RWPE2 (cell line): ENCODE measurements at regions not wholly inside any gene's neighbourhood (a gene's known extent, or its start where the extent isn't known, plus 50 kb on each side); places are given as distances from the start of the nearest gene placed in this dataset.

Experiments
- ATAC-seq: fragments of 200-7000 bp; cut with Tn5 transposase; 3 replicates; pipeline ENCODE4 v1.9.1; 2021; ENCODE audit warnings: low read depth
- DNase-seq: peaks from one replicate; pipeline ENCODE4 v3.0.0-alpha.2; 2020; ENCODE audit warnings: low spot score
- H3K27ac ChIP-seq: fragments of 450-650 bp; 2 replicates; pipeline ENCODE4 v1.5.1; 2017; ENCODE audit warnings: mild to moderate bottlenecking; ENCODE audit not compliant: poor library complexity, severe bottlenecking
- H3K27me3 ChIP-seq: fragments of 250-450 bp; sonication (Bioruptor Pico); 2 replicates; pipeline ENCODE4 v1.5.1; 2021; ENCODE audit warnings: mild to moderate bottlenecking, moderate library complexity; ENCODE audit not compliant: insufficient read depth, poor library complexity, severe bottlenecking
- H3K36me3 ChIP-seq: fragments of 250-450 bp; sonication (Bioruptor Pico); 2 replicates; pipeline ENCODE4 v1.5.1; 2020; ENCODE audit warnings: low read depth, mild to moderate bottlenecking, moderate library complexity
- H3K4me1 ChIP-seq: fragments of 250-450 bp; sonication (Bioruptor Pico); 2 replicates; pipeline ENCODE4 v1.5.1; 2021; ENCODE audit warnings: mild to moderate bottlenecking, moderate library complexity; ENCODE audit not compliant: insufficient read depth, poor library complexity, severe bottlenecking
- H3K4me3 ChIP-seq: fragments of 250-450 bp; sonication (Bioruptor Pico); 2 replicates; pipeline ENCODE4 v1.5.1; 2021; ENCODE audit warnings: mild to moderate bottlenecking, moderate library complexity; ENCODE audit not compliant: severe bottlenecking
- H3K9me3 ChIP-seq: fragments of 250-450 bp; sonication (Bioruptor Pico); 2 replicates; pipeline ENCODE4 v1.5.1; 2021; ENCODE audit warnings: mild to moderate bottlenecking, moderate library complexity; ENCODE audit not compliant: severe bottlenecking
- TF ChIP-seq, protein P1 (sequence below): fragments of 450-650 bp; IDR thresholded peaks from one replicate; pipeline ENCODE4 v1.5.1; 2017; ENCODE audit warnings: mild to moderate bottlenecking, moderate library complexity; ENCODE audit not compliant: poor library complexity, severe bottlenecking

DNA sequence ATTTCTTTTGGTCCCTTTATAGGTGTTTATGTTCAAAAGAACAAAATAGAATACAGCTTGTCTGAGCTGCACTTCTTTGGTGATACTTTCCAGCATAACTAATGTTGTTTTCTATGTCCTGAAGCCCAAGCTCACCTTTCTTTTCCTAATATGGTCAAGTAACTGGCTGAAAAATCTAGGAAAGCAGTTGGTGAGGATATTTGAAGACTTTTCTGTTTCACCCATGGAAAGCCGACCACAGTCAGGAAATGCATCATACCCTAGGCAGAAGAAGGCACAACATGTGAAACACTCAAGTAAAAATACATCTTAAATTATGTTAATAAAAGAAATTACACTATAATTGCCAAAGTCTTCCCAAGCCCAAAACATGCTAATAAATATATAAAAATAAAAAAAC, 337.0 kb downstream of the PDGFC start:
- H3K27me3 ChIP-seq, result no peaks in the 10 kb centered on the region

DNA sequence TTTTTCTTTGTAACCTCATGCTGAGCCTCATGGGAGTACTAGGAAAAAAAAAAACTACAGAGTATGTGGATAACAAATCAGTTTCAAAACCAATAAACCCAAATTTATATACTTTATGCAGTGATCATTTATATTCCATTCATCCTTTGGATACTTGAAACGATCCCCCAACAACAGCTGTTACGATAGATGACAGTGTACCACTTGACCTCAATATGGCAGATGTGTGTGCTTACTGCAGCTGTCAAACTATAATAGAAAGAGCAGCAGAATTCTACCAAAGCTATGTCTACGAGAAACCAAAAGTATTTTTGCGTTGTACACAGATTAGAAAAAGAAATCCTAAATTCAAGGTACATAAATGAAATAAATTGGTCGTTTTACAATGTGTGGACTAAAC, 337.8 kb downstream of the PDGFC start:
- no peak for DNase-seq
- ATAC-seq, result no peak
- TF ChIP-seq, protein P1, sequence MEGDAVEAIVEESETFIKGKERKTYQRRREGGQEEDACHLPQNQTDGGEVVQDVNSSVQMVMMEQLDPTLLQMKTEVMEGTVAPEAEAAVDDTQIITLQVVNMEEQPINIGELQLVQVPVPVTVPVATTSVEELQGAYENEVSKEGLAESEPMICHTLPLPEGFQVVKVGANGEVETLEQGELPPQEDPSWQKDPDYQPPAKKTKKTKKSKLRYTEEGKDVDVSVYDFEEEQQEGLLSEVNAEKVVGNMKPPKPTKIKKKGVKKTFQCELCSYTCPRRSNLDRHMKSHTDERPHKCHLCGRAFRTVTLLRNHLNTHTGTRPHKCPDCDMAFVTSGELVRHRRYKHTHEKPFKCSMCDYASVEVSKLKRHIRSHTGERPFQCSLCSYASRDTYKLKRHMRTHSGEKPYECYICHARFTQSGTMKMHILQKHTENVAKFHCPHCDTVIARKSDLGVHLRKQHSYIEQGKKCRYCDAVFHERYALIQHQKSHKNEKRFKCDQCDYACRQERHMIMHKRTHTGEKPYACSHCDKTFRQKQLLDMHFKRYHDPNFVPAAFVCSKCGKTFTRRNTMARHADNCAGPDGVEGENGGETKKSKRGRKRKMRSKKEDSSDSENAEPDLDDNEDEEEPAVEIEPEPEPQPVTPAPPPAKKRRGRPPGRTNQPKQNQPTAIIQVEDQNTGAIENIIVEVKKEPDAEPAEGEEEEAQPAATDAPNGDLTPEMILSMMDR, result no peak
- Histone ChIP-seq H3K9me3 (no peaks in the 10 kb centered on the region), H3K27ac (no peak overlapping the region), H3K4me1 (no peaks in the 10 kb centered on the region), H3K27me3 (no peaks in the 10 kb centered on the region), H3K36me3 (no peaks in the 10 kb centered on the region), H3K4me3 (no peak overlapping the region)

More for the DNA sequence above, 337.0 kb downstream of the PDGFC start:
- no peaks in the 10 kb centered on the region for H3K4me1 ChIP-seq
- no peak overlapping the region for H3K27ac ChIP-seq
- H3K36me3 ChIP-seq, result no peaks in the 10 kb centered on the region
- no peak overlapping the region for H3K4me3 ChIP-seq
- no peak for DNase-seq
- TF ChIP-seq, protein P1, result no peak
- H3K9me3 ChIP-seq, result no peaks in the 10 kb centered on the region
- no peak for ATAC-seq

DNA sequence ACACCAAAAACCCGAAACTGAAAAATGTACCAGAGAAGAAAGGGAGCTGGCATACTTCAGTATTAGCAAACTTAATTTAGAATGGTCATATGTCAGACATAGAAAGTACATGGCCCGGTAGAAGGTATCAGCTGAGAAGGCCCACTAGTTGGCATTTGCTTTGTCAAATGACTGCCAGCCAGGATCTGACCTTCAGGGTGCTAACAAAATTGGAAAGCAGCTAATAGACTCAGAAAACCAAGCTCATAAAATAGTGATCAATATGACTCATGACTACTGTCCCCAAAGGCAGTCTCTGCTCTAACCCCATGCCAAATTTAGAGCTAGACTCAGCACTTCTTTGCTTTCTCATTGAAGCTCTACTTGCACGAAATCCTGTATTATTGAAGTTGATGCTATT, 342.7 kb downstream of the PDGFC start:
- no peaks in the 10 kb centered on the region for H3K27me3 ChIP-seq
- ATAC-seq, result no peak
- no peak overlapping the region for H3K27ac ChIP-seq
- no peaks in the 10 kb centered on the region for H3K4me1 ChIP-seq
- TF ChIP-seq, protein P1, result no peak
- H3K36me3 ChIP-seq, result no peaks in the 10 kb centered on the region
- H3K4me3 ChIP-seq, result no peak overlapping the region
- H3K9me3 ChIP-seq, result no peaks in the 10 kb centered on the region
- DNase-seq, result no peak

DNA sequence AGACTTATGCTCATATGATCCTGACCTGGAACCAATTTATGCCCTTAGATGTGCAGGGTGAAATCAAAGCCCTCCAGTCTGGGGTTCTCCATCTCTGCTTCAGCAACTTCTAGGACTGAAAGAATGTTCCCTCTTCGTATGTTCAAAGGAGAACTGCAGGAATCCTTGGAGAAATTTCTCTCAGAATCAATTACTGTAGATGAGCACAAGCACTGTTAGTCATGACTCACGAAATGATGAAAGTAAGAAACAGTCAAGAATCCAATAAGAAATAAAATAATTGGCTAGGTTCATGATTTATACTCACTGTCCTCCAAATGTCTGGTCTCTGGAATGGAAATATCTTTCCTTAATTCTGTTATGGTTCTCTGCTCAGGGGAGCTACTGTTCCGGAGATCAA, 348.2 kb downstream of the PDGFC start:
- DNase-seq, result no peak
- no peak overlapping the region for H3K27ac ChIP-seq
- H3K36me3 ChIP-seq, result no peaks in the 10 kb centered on the region
- no peak for ATAC-seq
- H3K27me3 ChIP-seq, result no peaks in the 10 kb centered on the region
- H3K9me3 ChIP-seq, result no peaks in the 10 kb centered on the region
- H3K4me3 ChIP-seq, result no peak overlapping the region
- H3K4me1 ChIP-seq, result no peaks in the 10 kb centered on the region
- TF ChIP-seq, protein P1, result no peak

DNA sequence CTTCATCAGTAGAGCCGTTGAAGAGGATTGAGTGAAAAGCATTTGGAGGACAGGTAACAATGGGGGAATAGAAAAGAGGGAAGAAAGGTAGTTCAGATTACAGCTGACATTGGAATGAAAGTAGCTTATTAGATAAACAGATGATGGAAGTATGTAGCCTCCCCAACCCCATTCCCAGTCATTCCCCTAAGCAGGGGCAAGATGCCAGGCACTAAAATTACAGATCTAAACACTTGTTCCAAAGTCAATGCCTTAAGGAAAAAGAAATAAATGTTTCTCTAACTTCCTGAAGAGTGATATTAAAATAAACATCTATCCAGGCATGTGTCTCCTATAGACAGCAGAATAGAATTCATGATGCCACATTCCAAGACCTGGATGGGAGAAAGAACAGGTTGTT, 350.8 kb downstream of the PDGFC start:
- DNase-seq (no peak), ATAC-seq (no peak)
- Histone ChIP-seq H3K4me1 (no peaks in the 10 kb centered on the region), H3K36me3 (no peaks in the 10 kb centered on the region), H3K9me3 (no peaks in the 10 kb centered on the region), H3K4me3 (no peak overlapping the region), H3K27me3 (no peaks in the 10 kb centered on the region), H3K27ac (no peak overlapping the region)
- TF ChIP-seq, protein P1, result no peak
